SK-N-SH (cell line): ENCODE measurements at regions not wholly inside any gene's neighbourhood (a gene's known extent, or its start where the extent isn't known, plus 50 kb on each side); places are given as distances from the start of the nearest gene placed in this dataset.

Experiments used
- CTCF ChIA-PET: fragments of 300-600, 350-600 bp; formaldehyde crosslinking; extraction: SDS; loops from one replicate; lab custom pipeline; 2021; lab: Yijun Ruan, JAX
- POLR2A ChIA-PET: fragments of 350-600 bp; sonication (Branson Sonifier 250); formaldehyde crosslinking; extraction: SDS; loops from one replicate; lab custom pipeline; 2020; ENCODE audit warnings: antibody characterized with exemption, inconsistent platforms; lab: Yijun Ruan, JAX
- DNase-seq: peaks from one replicate; pipeline ENCODE4 v3.0.0; 2012
- H2AFZ ChIP-seq: fragments of 200-600 bp; sonication (generic); 2 replicates; pipeline ENCODE4 v1.8.1; 2016; ENCODE audit warnings: antibody characterized with exemption, mild to moderate bottlenecking, low read depth
- H3F3A ChIP-seq: fragments of 200-600 bp; sonication (generic); replicated peaks from 2 replicates; pipeline ENCODE3; 2016; ENCODE audit warnings: antibody characterized with exemption, mild to moderate bottlenecking; ENCODE audit not compliant: insufficient read depth
- H3K27ac ChIP-seq, 2 experiments: fragments of 200-500 bp in 1 of 2; fragments of 200-600 bp in 1 of 2; sonication (Bioruptor generic) in 1 of 2; sonication (generic), shearing (Covaris generic) in 1 of 2; 2 replicates each; pipeline versions ENCODE4 v1.5.1 to v1.6.1; 2014 to 2016; ENCODE audit warnings: low read depth in 2 of 2, inconsistent platforms in 1 of 2, low read length in 1 of 2, mild to moderate bottlenecking in 1 of 2, mixed read lengths in 1 of 2
- H3K27me3 ChIP-seq: fragments of 200-600 bp; sonication (generic), shearing (Covaris generic); 2 replicates; pipeline ENCODE4 v1.6.1; 2016; ENCODE audit warnings: mixed run types; ENCODE audit not compliant: insufficient read depth
- H3K36me3 ChIP-seq, 2 experiments: fragments of 200-500 bp in 1 of 2; fragments of 200-600 bp in 1 of 2; sonication (Bioruptor generic) in 1 of 2; sonication (generic) in 1 of 2; replicated peaks in 1 of 2; 2 replicates each; pipeline versions ENCODE3 to v1.5.1; 2014 to 2016; ENCODE audit warnings: low read length in 1 of 2, mild to moderate bottlenecking in 1 of 2; ENCODE audit not compliant: insufficient read depth in 2 of 2, control insufficient read depth in 1 of 2
- H3K4me1 ChIP-seq, 2 experiments: fragments of 200-500 bp in 1 of 2; fragments of 200-600 bp in 1 of 2; sonication (Bioruptor generic) in 1 of 2; sonication (generic), shearing (Covaris generic) in 1 of 2; 2 replicates each; pipeline versions ENCODE4 v1.5.1 to v1.6.1; 2014 to 2016; ENCODE audit warnings: low read depth in 1 of 2, low read length in 1 of 2, mixed run types in 1 of 2; ENCODE audit not compliant: insufficient read depth in 2 of 2, control insufficient read depth in 1 of 2
- H3K4me2 ChIP-seq: fragments of 200-600 bp; sonication (generic), shearing (Covaris generic); 2 replicates; pipeline ENCODE4 v1.6.1; 2017; ENCODE audit warnings: mixed run types
- H3K4me3 ChIP-seq, 2 experiments: fragments of 200-500 bp in 1 of 2; fragments of 200-600 bp in 1 of 2; sonication (Bioruptor generic) in 1 of 2; sonication (generic), shearing (Covaris generic) in 1 of 2; 2 replicates each; pipeline versions ENCODE4 v1.5.1 to v1.8.1; 2014 to 2016; ENCODE audit warnings: low read depth in 2 of 2, inconsistent platforms in 1 of 2, low read length in 1 of 2, mild to moderate bottlenecking in 1 of 2, mixed read lengths in 1 of 2, moderate library complexity in 1 of 2
- H3K79me2 ChIP-seq: fragments of 200-600 bp; sonication (generic); 2 replicates; pipeline ENCODE4 v1.8.1; 2017; ENCODE audit warnings: mild to moderate bottlenecking; ENCODE audit not compliant: insufficient read depth
- H3K9ac ChIP-seq: fragments of 200-600 bp; sonication (generic); 2 replicates; pipeline ENCODE4 v1.6.1; 2017; ENCODE audit warnings: mixed run types
- H3K9me2 ChIP-seq: fragments of 200-600 bp; sonication (generic); 2 replicates; pipeline ENCODE4 v1.6.1; 2017; ENCODE audit warnings: mixed run types
- H3K9me3 ChIP-seq: fragments of 200-600 bp; sonication (generic); 2 replicates; pipeline ENCODE4 v1.6.1; 2017; ENCODE audit warnings: mixed run types, mild to moderate bottlenecking, moderate library complexity
- H4K20me1 ChIP-seq: fragments of 200-600 bp; sonication (generic); 2 replicates; pipeline ENCODE4 v1.6.1; 2017; ENCODE audit warnings: mild to moderate bottlenecking, mixed run types; ENCODE audit not compliant: insufficient read depth
- EP300 ChIP-seq, 2 experiments: IDR thresholded peaks; 2 replicates each; pipeline versions ENCODE4 v1.4.0 to v1.6.1; 2012; ENCODE audit warnings: borderline replicate concordance in 1 of 2, low read depth in 1 of 2, low read length in 1 of 2
- EZH2phosphoT487 ChIP-seq: fragments of 200-600 bp; sonication (generic); IDR thresholded peaks from 2 replicates; pipeline ENCODE4 v1.6.1; 2017; ENCODE audit warnings: low read depth, mixed run types, mild to moderate bottlenecking, antibody characterized with exemption, moderate library complexity, borderline replicate concordance
- FOSL2 ChIP-seq: IDR thresholded peaks from 2 replicates; pipeline ENCODE4 v1.4.0; 2012; ENCODE audit warnings: low read depth, mild to moderate bottlenecking, moderate library complexity, borderline replicate concordance
- GABPA ChIP-seq: IDR thresholded peaks from 2 replicates; pipeline ENCODE4 v1.4.0; 2012; ENCODE audit warnings: low read depth, mild to moderate bottlenecking
- GATA2 ChIP-seq: sonication (generic); formaldehyde crosslinking; IDR thresholded peaks from 2 replicates; pipeline ENCODE4 v1.5.0; 2020; ENCODE audit warnings: mild to moderate bottlenecking, missing genetic modification reagents
- MAX ChIP-seq: IDR thresholded peaks from 2 replicates; pipeline ENCODE4 v1.4.0; 2012; ENCODE audit warnings: low read depth
- MXI1 ChIP-seq: IDR thresholded peaks from 2 replicates; pipeline ENCODE4 v1.6.1; 2012; ENCODE audit warnings: mild to moderate bottlenecking, low read depth, low read length, improper control_type of control experiment
- NFIC ChIP-seq: IDR thresholded peaks from 2 replicates; pipeline ENCODE4 v1.4.0; 2012; ENCODE audit warnings: borderline replicate concordance
- RCOR1 ChIP-seq: fragments of 150-350 bp; IDR thresholded peaks from 2 replicates; pipeline ENCODE4 v1.6.1; 2017; ENCODE audit warnings: antibody characterized with exemption, low read length
- REST ChIP-seq: IDR thresholded peaks from 2 replicates; pipeline ENCODE4 v1.6.1; 2012; ENCODE audit warnings: mild to moderate bottlenecking, low read depth, low read length, moderate library complexity
- RFX5 ChIP-seq: IDR thresholded peaks from 2 replicates; pipeline ENCODE4 v1.6.1; 2012; ENCODE audit warnings: mild to moderate bottlenecking, improper control_type of control experiment, low read length
- TCF12 ChIP-seq: IDR thresholded peaks from 2 replicates; pipeline ENCODE4 v1.4.0; 2012
- WGBS: methylation state at CpG from one replicate; pipeline ENCODE4 v1.1.6; 2017; ENCODE audit warnings: low lambda C conversion rate; 5-methylcytosine and 5-hydroxymethylcytosine counted together
- TF ChIP-seq, protein P1 (sequence below): fragments of 150-350 bp; IDR thresholded peaks from 2 replicates; pipeline ENCODE4 v1.6.1; 2016; ENCODE audit warnings: mild to moderate bottlenecking, low read depth, low read length

- Histone ChIP-seq H3K4me2 (no peak overlapping the region), H3K27me3 (no peaks in the 10 kb centered on the region), H3K9me3 (no peaks in the 10 kb centered on the region), H2AFZ (no peak overlapping the region), H4K20me1 (no peaks in the 10 kb centered on the region), H3K79me2 (no peaks in the 10 kb centered on the region), H3F3A (peaks cover 4% of the 10 kb centered on the region), H3K9me2 (no peaks in the 10 kb centered on the region), H3K9ac (no peak overlapping the region), H3K27ac (no peak overlapping the region), H3K36me3 (no peaks in the 10 kb centered on the region), H3K4me1 (peaks cover 0 to 13% of the 10 kb centered on the region in 2 experiments; a peak in 1 of 4 replicates), H3K4me3 (no peak overlapping the region)
- POLR2A ChIA-PET = no interaction called here
- TF ChIP-seq RCOR1 (no peak), FOSL2 (no peak), NFIC (no peak)
- WGBS = 51% methylated on average over 6 of the region's 6 CpGs
- CTCF ChIA-PET = interaction anchor here (1.1 to 3.2 kb wide), 2 partner anchors 1062 to 1247 kb away, joined by 3 to 11 read pairs; no protein-coding TSS in a partner anchor
- DNase-seq = no peak
Observed at GRCh38 chr6:45717715-45718114, 297.9 kb downstream of the CLIC5 start.

- ChIA-PET CTCF (interaction anchor here (0.8 to 3.2 kb wide), 3 partner anchors 1061 to 1247 kb away, joined by 3 to 11 read pairs (median 3); no protein-coding TSS in a partner anchor), POLR2A (no interaction called here)
- H3K79me2 ChIP-seq = no peaks in the 10 kb centered on the region
- DNase-seq = no peak
- TF ChIP-seq, protein P1, sequence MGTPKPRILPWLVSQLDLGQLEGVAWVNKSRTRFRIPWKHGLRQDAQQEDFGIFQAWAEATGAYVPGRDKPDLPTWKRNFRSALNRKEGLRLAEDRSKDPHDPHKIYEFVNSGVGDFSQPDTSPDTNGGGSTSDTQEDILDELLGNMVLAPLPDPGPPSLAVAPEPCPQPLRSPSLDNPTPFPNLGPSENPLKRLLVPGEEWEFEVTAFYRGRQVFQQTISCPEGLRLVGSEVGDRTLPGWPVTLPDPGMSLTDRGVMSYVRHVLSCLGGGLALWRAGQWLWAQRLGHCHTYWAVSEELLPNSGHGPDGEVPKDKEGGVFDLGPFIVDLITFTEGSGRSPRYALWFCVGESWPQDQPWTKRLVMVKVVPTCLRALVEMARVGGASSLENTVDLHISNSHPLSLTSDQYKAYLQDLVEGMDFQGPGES = no peak
- TF ChIP-seq GABPA (no peak), MXI1 (no peak), TCF12 (no peak), EZH2phosphoT487 (no peak), EP300 (IDR thresholded peaks at IDR 0.05; ENCODE audit: borderline replicate concordance in 1 of 2, low read depth in 1 of 2, low read length in 1 of 2) (no peak), MAX (no peak), REST (no peak), GATA2 (CRISPR knock-in tag) (no peak), NFIC (no peak), RFX5 (no peak)
- no peak overlapping the region for H3K27ac ChIP-seq
- no peak overlapping the region for H3K4me2 ChIP-seq
- H3K4me1 ChIP-seq = peaks cover 0 to 13% of the 10 kb centered on the region in 2 experiments; a peak in 1 of 4 replicates
- H3K27me3 ChIP-seq = no peaks in the 10 kb centered on the region
- H4K20me1 ChIP-seq = no peaks in the 10 kb centered on the region
- no peaks in the 10 kb centered on the region for H3K9me2 ChIP-seq
- H3K9ac ChIP-seq = no peak overlapping the region
- no peaks in the 10 kb centered on the region for H3K36me3 ChIP-seq
- H3K4me3 ChIP-seq = no peak overlapping the region
- no peaks in the 10 kb centered on the region for H3K9me3 ChIP-seq
- WGBS = 45% methylated on average over 4 of the region's 4 CpGs
- H2AFZ ChIP-seq = no peak overlapping the region
- H3F3A ChIP-seq = peaks cover 4% of the 10 kb centered on the region
Observed at GRCh38 chr6:45717027-45717426, 298.6 kb downstream of the CLIC5 start.
